LNCaP clone FGC (cell line): ENCODE measurements at regions not wholly inside any gene's neighbourhood (a gene's known extent, or its start where the extent isn't known, plus 50 kb on each side); places are given as distances from the start of the nearest gene placed in this dataset.

Experiments
- DNase-seq: peaks from one replicate; pipeline ENCODE4 v3.0.0-alpha.2; 2011; ENCODE audit warnings: low read depth
- H3K4me3 ChIP-seq: 2 replicates; pipeline ENCODE4 v1.5.1; 2011; ENCODE audit warnings: mild to moderate bottlenecking, low read depth, low read length, control low read depth
- TF ChIP-seq, protein P1 (sequence below): IDR thresholded peaks from 2 replicates; pipeline ENCODE4 v1.5.1; 2012; ENCODE audit warnings: mild to moderate bottlenecking; ENCODE audit not compliant: control insufficient read depth, insufficient read depth; ENCODE audit errors: extremely low read depth

DNA sequence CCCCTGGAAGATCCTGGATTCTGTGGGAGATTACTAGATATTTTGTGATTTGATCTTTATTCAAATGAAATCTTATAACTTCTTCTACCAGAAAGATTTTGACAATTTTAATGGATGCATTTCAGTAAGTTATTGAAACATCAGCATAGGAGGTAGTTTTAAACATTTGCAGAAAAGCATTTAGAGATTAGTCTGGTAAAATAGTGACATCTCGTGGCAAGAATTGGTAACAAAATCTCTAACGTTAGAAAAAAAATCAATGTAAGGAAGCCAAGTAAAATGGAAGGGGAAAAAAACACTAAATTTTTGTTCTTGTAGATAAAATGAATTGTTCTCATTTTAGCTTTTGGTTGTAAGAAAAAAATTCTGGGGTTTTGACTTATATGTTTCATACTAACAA, 73.3 kb downstream of the TASL start:
- no peak for DNase-seq
- H3K4me3 ChIP-seq, result no peak overlapping the region
- TF ChIP-seq, protein P1, sequence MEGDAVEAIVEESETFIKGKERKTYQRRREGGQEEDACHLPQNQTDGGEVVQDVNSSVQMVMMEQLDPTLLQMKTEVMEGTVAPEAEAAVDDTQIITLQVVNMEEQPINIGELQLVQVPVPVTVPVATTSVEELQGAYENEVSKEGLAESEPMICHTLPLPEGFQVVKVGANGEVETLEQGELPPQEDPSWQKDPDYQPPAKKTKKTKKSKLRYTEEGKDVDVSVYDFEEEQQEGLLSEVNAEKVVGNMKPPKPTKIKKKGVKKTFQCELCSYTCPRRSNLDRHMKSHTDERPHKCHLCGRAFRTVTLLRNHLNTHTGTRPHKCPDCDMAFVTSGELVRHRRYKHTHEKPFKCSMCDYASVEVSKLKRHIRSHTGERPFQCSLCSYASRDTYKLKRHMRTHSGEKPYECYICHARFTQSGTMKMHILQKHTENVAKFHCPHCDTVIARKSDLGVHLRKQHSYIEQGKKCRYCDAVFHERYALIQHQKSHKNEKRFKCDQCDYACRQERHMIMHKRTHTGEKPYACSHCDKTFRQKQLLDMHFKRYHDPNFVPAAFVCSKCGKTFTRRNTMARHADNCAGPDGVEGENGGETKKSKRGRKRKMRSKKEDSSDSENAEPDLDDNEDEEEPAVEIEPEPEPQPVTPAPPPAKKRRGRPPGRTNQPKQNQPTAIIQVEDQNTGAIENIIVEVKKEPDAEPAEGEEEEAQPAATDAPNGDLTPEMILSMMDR, result peak; percentile 32; the same call in 1 of the 2 replicates

DNA sequence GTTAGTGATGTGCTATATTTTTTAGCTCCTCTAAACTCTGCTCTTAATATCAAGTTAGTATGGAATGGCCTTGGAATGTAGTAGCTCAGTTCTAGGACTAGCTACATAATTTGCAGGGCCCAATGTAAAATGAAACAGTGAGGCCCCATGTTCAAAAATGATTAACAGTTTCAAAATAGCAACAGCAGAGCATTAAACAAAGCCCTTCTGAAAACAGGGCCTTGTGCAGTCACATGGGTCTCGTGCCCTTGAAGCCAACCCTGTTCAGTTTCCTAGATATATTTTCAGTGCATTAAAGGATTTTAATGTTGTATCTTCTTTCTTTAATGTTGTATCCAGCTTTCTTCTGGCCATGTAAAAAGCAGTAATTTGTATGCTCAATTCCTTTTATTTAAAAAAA, 82.1 kb downstream of the TASL start:
- TF ChIP-seq, protein P1, result no peak
- H3K4me3 ChIP-seq, result no peak overlapping the region
- no peak for DNase-seq

DNA sequence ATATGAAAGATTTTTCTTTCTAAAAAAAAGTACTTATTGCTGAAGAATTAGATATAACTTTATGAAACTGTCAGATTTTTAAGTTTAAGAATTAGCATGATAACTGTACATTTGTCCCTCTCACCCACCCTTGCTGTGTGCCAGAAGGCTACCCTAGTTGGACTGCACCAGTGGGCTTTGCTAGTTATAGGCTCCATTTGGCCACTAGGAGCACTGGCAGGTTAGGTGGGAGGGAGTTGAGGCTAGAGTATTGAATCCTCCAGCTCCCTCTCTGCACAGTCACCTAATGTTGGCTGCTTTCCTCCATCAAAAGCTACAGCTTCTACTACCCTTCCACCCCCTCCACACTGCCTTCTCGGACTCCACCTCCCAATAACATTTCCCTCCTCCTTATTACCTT, 84.2 kb downstream of the TASL start:
- DNase-seq, result no peak
- TF ChIP-seq, protein P1, result no peak
- no peak overlapping the region for H3K4me3 ChIP-seq

GRCh38 chrX:30489323-30489722, 88.2 kb downstream of the TASL start:
- TF ChIP-seq, protein P1, result peak; percentile 59
- no peak overlapping the region for H3K4me3 ChIP-seq
- no peak for DNase-seq

DNA sequence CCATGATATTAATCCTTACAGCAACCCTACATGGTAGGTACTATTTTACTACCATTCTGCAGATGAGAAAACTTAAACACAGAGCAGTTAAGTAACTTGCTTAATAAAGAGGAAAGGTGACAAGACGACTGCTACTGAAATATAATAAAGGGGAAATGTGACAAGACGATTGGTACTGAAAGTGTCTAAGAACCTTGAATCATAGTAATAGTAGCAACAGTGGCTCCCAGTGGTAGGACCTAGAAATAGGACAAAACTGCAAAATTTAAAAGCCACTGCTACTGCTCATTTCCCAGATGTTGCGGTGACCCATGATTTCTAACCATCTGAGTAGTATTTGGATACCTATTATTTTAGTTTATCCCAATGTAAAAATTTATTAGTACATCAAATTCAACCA, 89.5 kb downstream of the TASL start:
- TF ChIP-seq, protein P1, result peak; percentile 24
- DNase-seq, result no peak

GRCh38 chrX:30483996-30484395, 93.6 kb downstream of the TASL start:
- TF ChIP-seq, protein P1, result no peak
- no peak overlapping the region for H3K4me3 ChIP-seq
- no peak for DNase-seq

More for the DNA sequence above, 89.5 kb downstream of the TASL start:
- no peak overlapping the region for H3K4me3 ChIP-seq

- TF ChIP-seq, protein P1, result no peak
- no peak for DNase-seq
These were observed 109.1 kb downstream of the TASL start for GRCh38 chrX:30468471-30468870.

More at GRCh38 chrX:30468471-30468870, 109.1 kb downstream of the TASL start:
- no peak overlapping the region for H3K4me3 ChIP-seq
